ENCODE measurements at regions not wholly inside any gene's neighbourhood (a gene's known extent, or its start where the extent isn't known, plus 50 kb on each side); places are given as distances from the start of the nearest gene placed in this dataset.

DNA sequence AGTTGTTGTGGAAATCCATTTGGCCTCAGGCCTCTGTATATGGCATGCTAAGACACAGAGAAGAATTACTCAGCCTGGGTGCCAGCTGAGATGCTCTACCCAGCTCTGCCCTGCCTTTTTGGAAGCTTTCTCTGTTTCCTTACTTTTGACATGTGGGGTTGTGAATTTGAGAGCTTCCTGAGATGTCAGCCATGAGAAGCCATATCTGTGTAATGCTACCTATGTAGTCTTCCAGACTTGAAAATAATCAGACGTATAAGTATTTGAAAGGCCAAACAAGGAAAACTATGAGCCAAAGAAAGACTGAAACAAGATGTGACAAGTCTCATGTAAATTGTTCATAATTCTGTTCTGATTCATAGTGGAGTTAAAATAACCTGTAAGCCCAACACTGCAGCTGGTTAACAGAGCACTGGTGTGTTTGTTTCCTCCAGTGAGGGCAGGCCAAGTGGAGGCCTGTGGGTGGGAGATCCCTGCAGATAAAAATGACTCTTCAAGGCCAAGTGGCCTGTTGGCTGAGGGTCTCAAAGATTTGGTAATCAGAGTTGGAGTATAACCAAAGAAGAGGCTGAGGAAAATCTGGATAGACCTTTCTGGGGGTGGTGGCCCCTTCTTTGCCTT is 94.0 kb downstream of the TMX1 start:
- TF ChIP-seq CTCF (IDR thresholded peaks at IDR 0.05; ENCODE audit: poor library complexity, severe bottlenecking) (no peak), POLR2AphosphoS5 (IDR thresholded peaks at IDR 0.05) (no peak), MXI1 (conservative IDR thresholded peaks at IDR 0.05; ENCODE audit: poor library complexity, severe bottlenecking) (no peak)
